ENCODE measurements at regions not wholly inside any gene's neighbourhood (a gene's known extent, or its start where the extent isn't known, plus 50 kb on each side); places are given as distances from the start of the nearest gene placed in this dataset.

GRCh38 chr6:137658287-137658686 lies 164.1 kb upstream of the OLIG3 start:
- H3K4me1 ChIP-seq (ENCODE audit: control insufficient read depth in 1 of 2, insufficient read depth in 2 of 2, low read depth in 1 of 2, low read length in 1 of 2): no peaks in the 10 kb centered on the region
- no peak overlapping the region for H3K9ac ChIP-seq
- CTCF ChIA-PET: interaction anchor here (1.2 kb wide), 1 partner anchor 17 kb away, joined by 4 read pairs; no protein-coding TSS in a partner anchor
- H3K79me2 ChIP-seq (ENCODE audit: insufficient read depth): no peaks in the 10 kb centered on the region
- WGBS (ENCODE audit: low lambda C conversion rate): 5% methylated on average over 1 of the region's 1 CpG
- DNase-seq: no peak
- H2AFZ ChIP-seq (ENCODE audit: low read depth): no peak overlapping the region
- H3K9me2 ChIP-seq: no peaks in the 10 kb centered on the region
- no peaks in the 10 kb centered on the region for H3K27me3 ChIP-seq (ENCODE audit: insufficient read depth)
- TF ChIP-seq USF2 (IDR thresholded peaks at IDR 0.05; ENCODE audit: borderline replicate concordance, low read depth, low read length): no peak
- no peak for TF ChIP-seq REST (IDR thresholded peaks at IDR 0.05; ENCODE audit: low read depth, low read length)
- TF ChIP-seq GABPA (IDR thresholded peaks at IDR 0.05; ENCODE audit: low read depth): no peak
- no peak for TF ChIP-seq SIN3A (IDR thresholded peaks at IDR 0.05; ENCODE audit: borderline replicate concordance, low read depth, low read length)
- TF ChIP-seq ELF1 (IDR thresholded peaks at IDR 0.05): no peak
- no peak for TF ChIP-seq TCF12 (IDR thresholded peaks at IDR 0.05)
- TF ChIP-seq POLR2AphosphoS5 (IDR thresholded peaks at IDR 0.05; ENCODE audit: low read depth, low read length): no peak
- no peak for TF ChIP-seq RAD21 (IDR thresholded peaks at IDR 0.05; ENCODE audit: low read length)
- no peak overlapping the region for H3K4me2 ChIP-seq
- H4K20me1 ChIP-seq (ENCODE audit: insufficient read depth): no peaks in the 10 kb centered on the region
- H3K36me3 ChIP-seq (replicated peaks in 1 of 2; ENCODE audit: control insufficient read depth in 1 of 2, insufficient read depth in 2 of 2, low read length in 1 of 2): no peaks in the 10 kb centered on the region
- POLR2A ChIA-PET: no interaction called here
- no peaks in the 10 kb centered on the region for H3F3A ChIP-seq (replicated peaks; ENCODE audit: insufficient read depth)
- H3K27ac ChIP-seq (ENCODE audit: low read depth in 2 of 2, low read length in 1 of 2): no peak overlapping the region
- H3K9me3 ChIP-seq: no peaks in the 10 kb centered on the region; the same call in 1 of the 2 replicates
- H3K4me3 ChIP-seq (ENCODE audit: low read depth in 2 of 2, low read length in 1 of 2): no peak overlapping the region

GRCh38 chr6:137659871-137660270 lies 165.7 kb upstream of the OLIG3 start:
- Histone ChIP-seq H3K4me1 (ENCODE audit: control insufficient read depth in 1 of 2, insufficient read depth in 2 of 2, low read depth in 1 of 2, low read length in 1 of 2) (no peaks in the 10 kb centered on the region), H4K20me1 (ENCODE audit: insufficient read depth) (no peaks in the 10 kb centered on the region), H3K4me2 (no peak overlapping the region), H3K9me3 (no peaks in the 10 kb centered on the region; the same call in 1 of the 2 replicates), H3K27me3 (ENCODE audit: insufficient read depth) (no peaks in the 10 kb centered on the region), H3F3A (replicated peaks; ENCODE audit: insufficient read depth) (no peaks in the 10 kb centered on the region), H3K36me3 (replicated peaks in 1 of 2; ENCODE audit: control insufficient read depth in 1 of 2, insufficient read depth in 2 of 2, low read length in 1 of 2) (no peaks in the 10 kb centered on the region), H3K9me2 (no peaks in the 10 kb centered on the region), H3K79me2 (ENCODE audit: insufficient read depth) (no peaks in the 10 kb centered on the region), H3K9ac (no peak overlapping the region), H3K4me3 (ENCODE audit: low read depth in 2 of 2, low read length in 1 of 2) (no peak overlapping the region), H3K27ac (ENCODE audit: low read depth in 2 of 2, low read length in 1 of 2) (no peak overlapping the region), H2AFZ (ENCODE audit: low read depth) (no peak overlapping the region)
- no peak for TF ChIP-seq FOXJ3 (CRISPR knock-in tag; IDR thresholded peaks at IDR 0.05)
- TF ChIP-seq JUND (IDR thresholded peaks at IDR 0.05): no peak
- 4% methylated on average over 3 of the region's 3 CpGs for WGBS (ENCODE audit: low lambda C conversion rate)
- no peak for DNase-seq
- ChIA-PET POLR2A (no interaction called here), CTCF (interaction anchor here (0.8 kb wide), 1 partner anchor 11 kb away, joined by 3 read pairs; no protein-coding TSS in a partner anchor)

All from SK-N-SH (cell line).